Stomach (tissue), 4 donors: ENCODE measurements at regions not wholly inside any gene's neighbourhood (a gene's known extent, or its start where the extent isn't known, plus 50 kb on each side); places are given as distances from the start of the nearest gene placed in this dataset.

Experiments used
- EP300 ChIP-seq: sonication (generic); formaldehyde crosslinking; IDR thresholded peaks from one replicate; pipeline ENCODE4 v1.6.1; 2017; ENCODE audit warnings: antibody characterized with exemption
- POLR2A ChIP-seq, 4 donors: fragments of 450-650 bp; IDR thresholded peaks; one replicate each; pipeline ENCODE4 v1.6.1; 2016; ENCODE audit warnings: antibody characterized with exemption in 4 of 4, control low read depth in 2 of 4, mild to moderate bottlenecking in 1 of 4, moderate library complexity in 1 of 4
- POLR2AphosphoS5 ChIP-seq, 3 donors: sonication (generic); formaldehyde crosslinking; IDR thresholded peaks; one replicate each; pipeline ENCODE4 v1.6.1; 2016; ENCODE audit warnings: antibody characterized with exemption in 3 of 3
- TF ChIP-seq, protein P1 (sequence below), 7 experiments: fragments of 450-650 bp in 4 of 7; fragments of 200-600 bp in 3 of 7; sonication (generic) in 3 of 7; IDR thresholded peaks; one replicate each; pipeline ENCODE4 v1.5.1; 2016 to 2019; ENCODE audit warnings: antibody characterized with exemption in 7 of 7, control low read depth in 2 of 7, mild to moderate bottlenecking in 1 of 7

DNA sequence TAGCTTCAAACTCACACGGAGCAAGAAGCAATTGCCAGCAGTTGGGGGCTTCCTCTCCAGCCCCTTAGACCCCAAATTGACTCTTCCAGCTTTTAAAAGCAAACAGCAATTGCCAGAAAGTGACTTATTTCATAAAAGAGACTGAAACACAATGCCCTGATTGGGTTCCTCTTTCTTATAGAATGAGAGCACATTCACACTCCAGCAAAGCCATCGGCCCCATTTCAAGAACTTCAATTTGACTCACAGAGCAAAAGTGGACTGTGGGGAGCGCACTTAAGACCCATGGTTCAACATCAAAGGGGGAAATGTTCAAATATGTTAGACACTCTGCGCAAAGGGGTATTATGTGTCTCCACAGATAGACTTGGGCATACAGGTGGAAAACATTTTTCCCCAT lies 484.7 kb downstream of the BCL11A start:
- TF ChIP-seq, protein P1, sequence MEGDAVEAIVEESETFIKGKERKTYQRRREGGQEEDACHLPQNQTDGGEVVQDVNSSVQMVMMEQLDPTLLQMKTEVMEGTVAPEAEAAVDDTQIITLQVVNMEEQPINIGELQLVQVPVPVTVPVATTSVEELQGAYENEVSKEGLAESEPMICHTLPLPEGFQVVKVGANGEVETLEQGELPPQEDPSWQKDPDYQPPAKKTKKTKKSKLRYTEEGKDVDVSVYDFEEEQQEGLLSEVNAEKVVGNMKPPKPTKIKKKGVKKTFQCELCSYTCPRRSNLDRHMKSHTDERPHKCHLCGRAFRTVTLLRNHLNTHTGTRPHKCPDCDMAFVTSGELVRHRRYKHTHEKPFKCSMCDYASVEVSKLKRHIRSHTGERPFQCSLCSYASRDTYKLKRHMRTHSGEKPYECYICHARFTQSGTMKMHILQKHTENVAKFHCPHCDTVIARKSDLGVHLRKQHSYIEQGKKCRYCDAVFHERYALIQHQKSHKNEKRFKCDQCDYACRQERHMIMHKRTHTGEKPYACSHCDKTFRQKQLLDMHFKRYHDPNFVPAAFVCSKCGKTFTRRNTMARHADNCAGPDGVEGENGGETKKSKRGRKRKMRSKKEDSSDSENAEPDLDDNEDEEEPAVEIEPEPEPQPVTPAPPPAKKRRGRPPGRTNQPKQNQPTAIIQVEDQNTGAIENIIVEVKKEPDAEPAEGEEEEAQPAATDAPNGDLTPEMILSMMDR (IDR thresholded peaks at IDR 0.05) = no peak
- TF ChIP-seq POLR2A (IDR thresholded peaks at IDR 0.05) (no peak), POLR2AphosphoS5 (IDR thresholded peaks at IDR 0.05) (no peak), EP300 (no peak)
